Keratinocyte (primary cell): ENCODE measurements at regions not wholly inside any gene's neighbourhood (a gene's known extent, or its start where the extent isn't known, plus 50 kb on each side); places are given as distances from the start of the nearest gene placed in this dataset.

Experiments
- EZH2 ChIP-seq: IDR thresholded peaks from one replicate; pipeline ENCODE4 v1.6.1; 2012; ENCODE audit warnings: inconsistent platforms, mild to moderate bottlenecking, low read length, moderate library complexity
- TF ChIP-seq, protein P1 (sequence below), 3 experiments: IDR thresholded peaks in 1 of 3; conservative IDR thresholded peaks in 1 of 3; optimal IDR thresholded peaks in 1 of 3; 2 replicates in 2 of 3; 3 replicates in 1 of 3; pipeline versions ENCODE3 to v1.5.1; 2011; ENCODE audit warnings: low read length in 3 of 3, mild to moderate bottlenecking in 3 of 3, moderate library complexity in 2 of 3, control low read depth in 1 of 3, inconsistent platforms in 1 of 3; ENCODE audit not compliant: insufficient read depth in 2 of 3; ENCODE audit errors: extremely low read depth in 1 of 3

DNA sequence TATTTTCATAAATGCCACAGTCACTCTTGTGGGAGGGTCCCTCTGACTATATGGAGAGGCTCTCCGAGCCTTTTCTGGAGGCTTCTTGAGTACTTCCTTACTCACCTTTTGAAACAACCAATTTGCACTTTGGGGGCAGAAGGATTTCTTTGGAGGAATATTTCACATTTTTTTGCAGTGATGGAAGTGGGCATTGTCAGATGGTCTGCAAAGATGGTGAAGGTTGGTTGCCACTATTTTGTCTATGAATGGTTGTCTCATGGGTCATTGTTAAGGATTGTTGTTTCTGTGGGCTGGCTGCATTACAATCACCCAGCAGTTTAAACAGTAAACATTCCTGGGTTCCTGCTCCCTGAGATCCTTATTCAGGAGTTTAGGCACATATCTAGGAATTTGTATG, 388.2 kb downstream of the TMEM135 start:
- TF ChIP-seq, protein P1, sequence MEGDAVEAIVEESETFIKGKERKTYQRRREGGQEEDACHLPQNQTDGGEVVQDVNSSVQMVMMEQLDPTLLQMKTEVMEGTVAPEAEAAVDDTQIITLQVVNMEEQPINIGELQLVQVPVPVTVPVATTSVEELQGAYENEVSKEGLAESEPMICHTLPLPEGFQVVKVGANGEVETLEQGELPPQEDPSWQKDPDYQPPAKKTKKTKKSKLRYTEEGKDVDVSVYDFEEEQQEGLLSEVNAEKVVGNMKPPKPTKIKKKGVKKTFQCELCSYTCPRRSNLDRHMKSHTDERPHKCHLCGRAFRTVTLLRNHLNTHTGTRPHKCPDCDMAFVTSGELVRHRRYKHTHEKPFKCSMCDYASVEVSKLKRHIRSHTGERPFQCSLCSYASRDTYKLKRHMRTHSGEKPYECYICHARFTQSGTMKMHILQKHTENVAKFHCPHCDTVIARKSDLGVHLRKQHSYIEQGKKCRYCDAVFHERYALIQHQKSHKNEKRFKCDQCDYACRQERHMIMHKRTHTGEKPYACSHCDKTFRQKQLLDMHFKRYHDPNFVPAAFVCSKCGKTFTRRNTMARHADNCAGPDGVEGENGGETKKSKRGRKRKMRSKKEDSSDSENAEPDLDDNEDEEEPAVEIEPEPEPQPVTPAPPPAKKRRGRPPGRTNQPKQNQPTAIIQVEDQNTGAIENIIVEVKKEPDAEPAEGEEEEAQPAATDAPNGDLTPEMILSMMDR (optimal IDR thresholded peaks at IDR 0.05 in 1 of 3, IDR thresholded peaks at IDR 0.05 in 1 of 3, conservative IDR thresholded peaks at IDR 0.05 in 1 of 3; ENCODE audit: extremely low read depth in 1 of 3, insufficient read depth in 2 of 3, low read length in 3 of 3), result no peak
- no peak for TF ChIP-seq EZH2
